ENCODE measurements at regions not wholly inside any gene's neighbourhood (a gene's known extent, or its start where the extent isn't known, plus 50 kb on each side); places are given as distances from the start of the nearest gene placed in this dataset.

DNA sequence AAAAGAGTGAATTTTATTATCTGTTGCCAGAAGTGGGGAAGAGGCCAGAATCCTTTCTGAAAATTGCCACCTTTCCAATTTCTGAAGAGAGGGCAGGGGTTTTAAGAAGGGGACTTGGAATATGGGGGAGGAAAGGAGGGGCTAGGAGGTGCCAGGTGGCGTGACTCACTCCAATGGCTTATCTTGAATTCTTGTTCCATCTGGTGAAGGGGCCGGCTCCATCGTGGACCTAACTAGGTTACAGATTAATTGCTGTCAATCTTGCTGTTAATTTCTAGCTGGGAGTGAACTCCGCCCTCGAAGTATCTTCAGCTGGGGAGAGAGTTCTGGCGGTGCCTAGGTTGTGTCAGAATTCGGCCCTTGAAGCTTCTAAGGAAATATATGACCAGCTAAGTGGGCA, 138.7 kb downstream of the YTHDC2 start:
- WGBS, 3 donors, result 65 to 78% (median 69%) methylated on average over 7 of the region's 7 CpGs
- intact Hi-C loops (cut with DNase I), result no loop called here

DNA sequence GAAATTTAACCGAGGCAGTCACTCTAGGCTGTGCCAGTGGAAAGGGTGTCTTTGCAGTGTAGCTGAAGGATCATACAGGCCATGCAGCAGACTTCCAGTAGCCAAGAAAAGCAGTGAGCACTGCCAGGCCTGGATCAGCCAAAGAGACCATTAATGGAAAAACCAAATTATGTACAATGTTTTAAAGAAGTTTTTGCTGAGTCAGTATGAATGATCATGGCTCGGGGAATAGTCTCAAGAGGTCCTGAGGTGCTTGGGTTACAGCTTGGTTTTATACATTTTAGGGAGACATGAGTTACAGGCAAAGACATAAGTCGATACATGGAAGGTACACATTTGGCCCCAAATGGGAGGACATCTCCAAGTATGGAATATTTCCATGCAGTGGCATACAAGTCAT, 141.3 kb downstream of the YTHDC2 start:
- Histone ChIP-seq H3K36me3 (ENCODE audit: insufficient read depth in 1 of 2, low read depth in 1 of 2) (no peaks in the 10 kb centered on the region), H3K27me3 (ENCODE audit: insufficient read depth in 3 of 3, low read length in 2 of 3) (no peaks in the 10 kb centered on the region), H3K9me3 (no peaks in the 10 kb centered on the region), H3K4me3 (no peak overlapping the region), H3K4me1 (no peaks in the 10 kb centered on the region), H3K27ac (no peak overlapping the region)
- no peak for DNase-seq
- intact Hi-C loops (cut with DNase I), result no loop called here
- TF ChIP-seq, protein P1, sequence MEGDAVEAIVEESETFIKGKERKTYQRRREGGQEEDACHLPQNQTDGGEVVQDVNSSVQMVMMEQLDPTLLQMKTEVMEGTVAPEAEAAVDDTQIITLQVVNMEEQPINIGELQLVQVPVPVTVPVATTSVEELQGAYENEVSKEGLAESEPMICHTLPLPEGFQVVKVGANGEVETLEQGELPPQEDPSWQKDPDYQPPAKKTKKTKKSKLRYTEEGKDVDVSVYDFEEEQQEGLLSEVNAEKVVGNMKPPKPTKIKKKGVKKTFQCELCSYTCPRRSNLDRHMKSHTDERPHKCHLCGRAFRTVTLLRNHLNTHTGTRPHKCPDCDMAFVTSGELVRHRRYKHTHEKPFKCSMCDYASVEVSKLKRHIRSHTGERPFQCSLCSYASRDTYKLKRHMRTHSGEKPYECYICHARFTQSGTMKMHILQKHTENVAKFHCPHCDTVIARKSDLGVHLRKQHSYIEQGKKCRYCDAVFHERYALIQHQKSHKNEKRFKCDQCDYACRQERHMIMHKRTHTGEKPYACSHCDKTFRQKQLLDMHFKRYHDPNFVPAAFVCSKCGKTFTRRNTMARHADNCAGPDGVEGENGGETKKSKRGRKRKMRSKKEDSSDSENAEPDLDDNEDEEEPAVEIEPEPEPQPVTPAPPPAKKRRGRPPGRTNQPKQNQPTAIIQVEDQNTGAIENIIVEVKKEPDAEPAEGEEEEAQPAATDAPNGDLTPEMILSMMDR (IDR thresholded peaks at IDR 0.05), result no peak
- ATAC-seq, result no peak
- WGBS, 3 donors, result 65 to 81% (median 67%) methylated on average over 3 of the region's 3 CpGs

More for the DNA sequence above, 138.7 kb downstream of the YTHDC2 start:
- H3K27ac ChIP-seq, result no peak overlapping the region
- no peak overlapping the region for H3K4me3 ChIP-seq
- DNase-seq (no peak), ATAC-seq (no peak)
- H3K4me1 ChIP-seq, result no peaks in the 10 kb centered on the region
- H3K9me3 ChIP-seq, result no peaks in the 10 kb centered on the region
- H3K27me3 ChIP-seq (ENCODE audit: insufficient read depth in 3 of 3, low read length in 2 of 3), result no peaks in the 10 kb centered on the region
- H3K36me3 ChIP-seq (ENCODE audit: insufficient read depth in 1 of 2, low read depth in 1 of 2), result no peaks in the 10 kb centered on the region
- TF ChIP-seq, protein P1 (IDR thresholded peaks at IDR 0.05), result no peak

DNA sequence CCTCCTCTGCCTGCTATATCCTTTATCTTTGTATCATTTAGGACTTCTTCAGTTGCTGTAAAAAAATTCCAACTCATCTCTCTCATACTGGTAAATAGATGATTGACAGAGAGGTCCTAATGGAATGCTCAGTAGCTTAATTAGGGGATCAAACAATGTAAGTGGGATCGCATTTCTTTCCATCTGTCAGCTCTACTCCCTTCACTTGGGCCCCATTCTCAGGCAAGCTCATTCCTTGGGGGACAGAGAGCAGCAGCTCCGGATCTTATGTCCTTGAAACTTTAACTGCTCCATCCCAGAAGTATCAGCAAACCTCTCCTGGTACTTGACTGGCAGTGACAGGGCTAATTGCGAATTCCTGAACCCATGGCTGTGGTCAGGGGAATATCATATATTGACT, 146.7 kb downstream of the YTHDC2 start:
- H3K27me3 ChIP-seq (ENCODE audit: insufficient read depth in 3 of 3, low read length in 2 of 3), result no peaks in the 10 kb centered on the region
- no peak for ATAC-seq
- intact Hi-C loops (cut with DNase I), result no loop called here
- no peak for DNase-seq
- H3K27ac ChIP-seq, result no peak overlapping the region
- no peaks in the 10 kb centered on the region for H3K36me3 ChIP-seq (ENCODE audit: insufficient read depth in 1 of 2, low read depth in 1 of 2)
- H3K9me3 ChIP-seq, result no peaks in the 10 kb centered on the region
- no peaks in the 10 kb centered on the region for H3K4me1 ChIP-seq
- 27 to 39% (median 29%) methylated on average over 3 of the region's 3 CpGs for WGBS, 3 donors
- TF ChIP-seq, protein P1 (IDR thresholded peaks at IDR 0.05), result no peak
- H3K4me3 ChIP-seq, result no peak overlapping the region

DNA sequence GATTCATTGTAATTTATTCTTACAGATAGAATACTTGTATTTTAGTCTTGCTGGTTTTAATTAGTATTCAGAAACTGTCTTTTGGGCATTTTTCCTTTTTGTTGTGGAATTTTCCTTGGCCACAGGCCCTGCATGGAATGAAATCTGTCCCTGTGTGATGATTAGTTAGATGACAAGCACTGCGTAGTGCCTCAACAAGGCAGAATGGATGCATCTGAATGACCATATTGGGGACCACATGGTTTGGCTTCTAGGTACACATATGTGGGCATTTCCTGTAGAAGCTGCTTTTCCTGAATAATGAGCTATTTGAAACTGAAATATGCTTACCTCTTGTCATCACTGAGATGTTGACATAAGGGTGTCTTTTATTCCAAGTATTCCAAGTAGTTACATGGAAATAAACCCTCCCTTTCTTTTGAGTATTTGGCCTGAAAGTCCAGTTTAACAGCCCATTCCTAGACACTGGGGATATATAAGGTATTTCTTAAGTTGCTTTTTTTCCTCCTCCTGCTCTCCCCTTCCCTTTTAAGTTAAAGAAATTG, 147.3 kb downstream of the YTHDC2 start:
- TF ChIP-seq, protein P1 (IDR thresholded peaks at IDR 0.05), result no peak
- intact Hi-C loops (cut with DNase I), result no loop called here
- DNase-seq, result no peak
- no peak for ATAC-seq
- H3K27ac ChIP-seq, result no peak overlapping the region
- H3K4me3 ChIP-seq, result no peak overlapping the region
- H3K9me3 ChIP-seq, result no peaks in the 10 kb centered on the region
- no peaks in the 10 kb centered on the region for H3K27me3 ChIP-seq (ENCODE audit: insufficient read depth in 3 of 3, low read length in 2 of 3)
- 61 to 83% (median 80%) methylated on average over 1 of the region's 1 CpG for WGBS, 3 donors
- no peaks in the 10 kb centered on the region for H3K36me3 ChIP-seq (ENCODE audit: insufficient read depth in 1 of 2, low read depth in 1 of 2)
- no peaks in the 10 kb centered on the region for H3K4me1 ChIP-seq

DNA sequence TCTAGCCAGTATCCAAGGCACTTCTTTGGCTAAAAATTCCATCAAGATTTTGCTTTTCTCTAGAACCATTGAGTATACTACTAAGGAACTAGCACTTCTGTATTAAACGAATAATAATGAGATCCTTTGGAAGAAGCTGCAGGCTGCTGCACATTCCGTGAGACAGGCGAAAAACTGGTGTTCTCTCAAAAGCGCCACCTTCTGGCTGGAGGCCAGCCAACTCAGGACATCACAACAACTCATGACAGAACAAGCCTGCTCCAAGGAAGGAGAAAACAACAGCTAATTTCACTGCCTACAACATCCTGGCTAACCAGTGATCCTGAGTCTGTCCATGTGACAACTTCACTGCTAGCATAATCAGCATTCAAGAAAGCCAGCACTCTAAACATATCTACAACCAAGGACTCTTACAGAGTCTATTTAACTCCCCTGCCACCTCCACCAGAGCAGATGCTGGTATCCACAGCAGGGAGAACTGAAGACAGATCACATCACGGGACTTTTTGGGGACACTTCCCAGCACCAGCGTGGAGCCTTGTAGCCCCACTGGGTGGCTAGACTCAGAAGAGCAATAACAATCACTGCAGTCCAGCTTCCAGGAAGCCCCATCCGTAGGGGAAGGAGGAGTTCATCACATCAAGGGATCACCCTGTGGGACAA, 150.5 kb downstream of the YTHDC2 start:
- Histone ChIP-seq H3K9me3 (no peaks in the 10 kb centered on the region), H3K4me1 (no peaks in the 10 kb centered on the region), H3K36me3 (ENCODE audit: insufficient read depth in 1 of 2, low read depth in 1 of 2) (no peaks in the 10 kb centered on the region), H3K27ac (no peak overlapping the region), H3K4me3 (no peak overlapping the region), H3K27me3 (ENCODE audit: insufficient read depth in 3 of 3, low read length in 2 of 3) (no peaks in the 10 kb centered on the region)
- intact Hi-C loops (cut with DNase I), result no loop called here
- peak in 1 of 2 donors; percentile 59 for DNase-seq
- TF ChIP-seq, protein P1 (IDR thresholded peaks at IDR 0.05), result no peak
- ATAC-seq, result no peak
- 66 to 70% (median 70%) methylated on average over 7 of the region's 7 CpGs for WGBS, 3 donors
